Activated CD4-positive, alpha-beta T cell treated with anti-CD3 and anti-CD28 coated beads for 48 hours (primary cell): ENCODE measurements at regions not wholly inside any gene's neighbourhood (a gene's known extent, or its start where the extent isn't known, plus 50 kb on each side); places are given as distances from the start of the nearest gene placed in this dataset.

Source experiments
- DNase-seq: peaks from one replicate; pipeline ENCODE4 v3.0.0-alpha.2; 2020

GRCh38 chr1:87439821-87440220 lies 111.1 kb downstream of the LMO4 start:
- no peak for DNase-seq

GRCh38 chr1:87449348-87449963 lies 120.8 kb downstream of the LMO4 start:
- peak; percentile 33 for DNase-seq

DNA sequence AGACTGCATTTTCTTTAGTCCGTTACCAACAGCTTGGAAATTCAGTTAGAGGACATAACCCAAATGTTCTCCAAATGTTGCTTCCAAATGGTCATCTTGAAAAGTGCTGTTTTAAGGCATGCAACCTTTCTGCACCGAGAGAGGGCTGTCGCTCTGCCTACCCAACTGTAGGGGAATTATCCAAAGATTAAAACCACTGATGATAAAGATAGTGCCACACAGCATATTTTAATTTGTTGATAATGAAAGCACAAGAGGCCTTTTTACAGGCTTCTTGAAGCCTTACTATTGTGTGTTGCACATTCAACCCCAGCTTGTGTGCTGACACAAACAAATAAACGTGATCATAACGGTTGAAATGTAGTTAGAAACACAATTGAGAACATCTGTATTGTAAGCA lies 121.5 kb downstream of the LMO4 start:
- DNase-seq, result no peak

DNA sequence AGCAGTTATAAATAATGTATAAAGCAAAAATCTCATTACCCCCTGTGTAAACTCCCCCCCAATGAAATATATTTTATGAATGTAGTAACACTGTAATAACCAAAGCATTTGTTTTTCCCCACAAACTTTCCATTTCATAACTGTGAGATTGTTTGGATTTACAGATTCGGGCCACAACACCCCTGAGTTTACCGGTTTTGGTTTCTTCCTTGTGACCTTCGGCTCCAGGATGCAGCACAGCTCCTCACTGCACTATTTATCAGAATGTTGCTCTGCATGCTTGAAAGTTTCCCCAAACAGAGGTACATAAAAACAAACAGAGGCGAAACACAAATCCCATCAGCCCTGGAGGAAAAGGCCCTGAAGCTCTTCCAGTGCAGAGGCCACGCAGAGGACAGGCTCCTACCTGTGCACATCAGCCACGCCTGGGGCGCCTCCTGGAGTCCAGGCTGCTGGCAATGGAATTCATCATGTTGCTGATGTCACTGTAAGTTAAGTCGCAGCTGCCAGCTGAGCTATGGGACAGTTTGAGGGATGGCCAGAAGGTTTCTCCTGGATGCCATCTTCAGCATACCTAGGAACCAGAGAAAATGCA lies 122.0 kb downstream of the LMO4 start:
- DNase-seq, result peak; percentile 11

GRCh38 chr1:87451229-87451920 lies 122.7 kb downstream of the LMO4 start:
- no peak for DNase-seq

DNA sequence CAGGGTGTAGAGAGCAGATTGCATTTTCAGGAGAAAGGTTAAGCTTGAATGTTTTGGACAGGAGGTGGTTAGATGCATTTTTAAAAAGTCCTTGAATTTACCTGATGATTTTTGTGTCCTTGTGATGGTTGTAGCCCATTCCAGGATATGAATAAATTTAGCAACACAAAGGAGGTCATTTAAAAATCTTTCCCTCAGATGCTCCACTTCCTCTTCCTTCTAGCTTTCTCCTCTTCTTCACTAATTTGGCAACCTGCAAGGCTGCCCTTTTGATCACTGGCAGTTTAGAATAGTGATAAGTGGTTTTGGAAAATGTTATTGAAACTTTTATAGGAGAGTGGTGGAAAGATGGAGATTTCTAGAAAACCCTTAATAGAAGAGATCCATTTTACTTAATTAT lies 124.0 kb downstream of the LMO4 start:
- DNase-seq, result no peak

DNA sequence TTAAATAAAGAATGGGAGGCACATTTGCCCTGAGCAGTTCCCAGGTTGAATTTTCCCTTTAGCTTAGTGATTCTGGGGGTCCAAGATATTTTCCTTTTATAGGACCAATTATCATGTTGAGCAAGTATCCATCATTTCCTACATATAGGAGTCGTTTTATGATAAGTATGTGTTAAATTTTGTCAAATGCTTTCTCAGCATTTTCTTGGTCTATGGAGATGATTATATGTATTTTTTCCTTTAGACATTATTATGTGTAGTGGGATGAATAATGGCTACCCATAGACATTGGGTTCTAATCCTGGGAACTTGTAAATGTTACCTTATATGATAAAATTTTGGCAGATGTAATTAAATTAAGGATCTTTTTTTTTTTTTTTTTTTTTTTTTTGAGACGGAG lies 128.7 kb downstream of the LMO4 start:
- DNase-seq, result no peak

DNA sequence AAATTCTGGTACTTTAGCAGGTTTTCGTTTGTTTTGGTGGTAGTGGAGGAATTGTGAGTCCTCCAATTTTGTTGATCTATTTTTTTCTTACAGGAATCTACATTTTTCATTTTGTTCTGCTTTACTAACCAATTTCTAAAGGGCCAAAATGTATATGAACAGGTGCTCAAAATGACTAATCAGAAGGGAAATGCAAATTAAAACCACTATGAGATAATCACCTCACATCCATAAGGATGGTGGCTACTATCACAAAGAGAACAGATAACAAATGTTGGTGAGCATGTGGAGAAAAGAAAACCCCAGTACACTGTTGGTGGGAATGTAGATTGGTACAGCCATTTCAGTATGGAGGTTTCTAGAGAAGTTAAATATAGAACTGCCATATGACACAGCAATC lies 134.2 kb downstream of the LMO4 start:
- no peak for DNase-seq

DNA sequence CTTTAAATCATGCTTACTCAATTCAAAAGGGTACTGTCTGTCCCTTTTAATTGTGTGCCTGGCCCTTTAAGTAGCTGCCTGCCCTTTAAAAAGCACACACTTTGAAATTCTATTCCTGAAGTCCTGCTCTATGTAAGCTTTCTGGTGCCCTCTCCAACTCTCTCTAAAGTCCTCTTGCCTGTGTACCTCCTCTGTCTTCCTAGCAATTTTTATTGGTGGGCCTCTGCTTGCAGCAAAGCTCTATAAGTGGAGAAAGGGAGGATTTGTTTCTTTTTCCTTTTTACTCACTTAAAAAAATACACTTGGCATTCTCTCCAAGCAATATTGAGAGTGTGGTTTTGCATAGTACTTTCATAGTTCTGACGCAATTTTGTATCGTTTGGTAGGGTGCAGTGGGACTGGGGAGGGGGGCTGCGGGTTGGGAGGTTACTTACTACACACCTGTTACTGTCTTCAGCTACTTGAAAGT lies 135.4 kb downstream of the LMO4 start:
- no peak for DNase-seq

DNA sequence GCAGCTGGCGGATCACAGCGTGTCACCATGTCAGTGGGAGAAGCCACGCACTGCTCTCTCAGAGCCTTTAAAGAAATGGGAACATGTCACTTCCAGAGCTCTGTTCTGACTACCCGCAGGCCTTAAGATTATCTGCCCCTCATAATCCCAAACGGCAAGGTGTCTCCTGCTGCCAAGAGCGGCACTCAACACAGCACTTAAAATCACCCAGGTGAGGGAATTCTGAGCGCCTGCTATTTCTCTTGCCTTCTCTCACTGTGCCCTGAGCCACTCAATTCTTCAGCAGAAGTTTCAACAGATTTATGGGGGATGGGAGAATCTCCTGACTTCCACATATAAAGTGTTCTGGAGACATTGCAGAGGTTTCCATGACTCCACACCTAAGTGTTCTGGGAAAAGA lies 137.9 kb downstream of the LMO4 start:
- DNase-seq, result no peak

DNA sequence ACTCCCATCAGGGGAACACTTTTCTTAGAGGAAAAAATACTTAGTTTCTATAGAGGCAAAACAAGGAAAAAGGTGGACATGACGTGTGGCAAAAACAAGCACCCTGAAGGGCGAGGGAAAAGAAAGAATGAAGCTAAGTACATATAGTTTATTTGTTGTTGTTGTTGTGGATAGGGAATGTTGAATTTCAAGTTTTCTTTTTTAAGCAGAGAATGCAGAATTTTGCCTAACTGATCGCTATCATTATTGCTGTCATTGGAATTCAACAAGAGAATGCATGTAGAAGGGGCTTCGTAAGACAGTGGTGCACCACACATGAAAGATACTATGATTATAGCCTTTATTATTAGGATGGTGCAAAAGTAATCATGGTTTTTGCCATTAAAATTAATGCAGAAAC lies 144.0 kb downstream of the LMO4 start:
- DNase-seq, result no peak

DNA sequence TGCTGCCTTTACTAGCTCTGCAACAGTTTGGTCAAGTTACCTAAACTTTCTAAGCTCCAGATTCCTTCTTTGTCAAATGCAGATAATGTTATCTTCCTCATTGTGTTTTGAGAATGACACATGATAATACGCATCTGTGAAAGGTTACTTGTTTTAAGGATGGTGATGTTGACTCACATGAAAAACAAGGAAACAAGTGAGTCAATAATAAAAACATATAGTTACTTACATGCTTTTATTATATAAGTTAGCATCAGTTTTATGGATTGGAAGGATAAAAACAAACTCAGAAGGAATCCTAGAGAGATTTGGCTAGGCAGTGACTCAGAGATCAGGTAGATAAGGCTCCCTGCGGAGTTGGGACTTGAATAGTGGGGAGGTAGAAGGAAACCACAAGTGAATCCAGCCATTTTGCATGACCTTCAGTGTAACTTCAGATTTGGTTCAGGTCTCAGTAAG lies 144.6 kb downstream of the LMO4 start:
- no peak for DNase-seq

DNA sequence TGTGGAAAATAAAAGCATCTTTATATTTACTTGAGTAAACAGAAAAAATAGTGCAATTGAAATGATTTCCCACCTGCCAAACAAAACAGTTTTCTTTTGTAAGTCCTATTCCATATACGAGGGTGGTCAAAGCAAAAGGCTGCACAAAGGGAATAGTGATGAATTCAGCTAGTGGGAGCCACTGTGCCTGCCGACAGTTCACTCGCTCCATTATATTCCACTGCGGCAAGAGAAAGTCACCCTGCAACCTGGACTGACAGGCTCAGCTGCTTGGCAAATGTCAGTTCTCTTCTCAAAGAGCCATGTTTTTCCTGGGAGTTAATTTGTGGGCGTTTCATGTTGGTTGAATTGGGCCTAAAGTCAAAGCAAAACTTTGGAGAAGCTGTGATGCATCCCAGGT lies 145.4 kb downstream of the LMO4 start:
- no peak for DNase-seq

DNA sequence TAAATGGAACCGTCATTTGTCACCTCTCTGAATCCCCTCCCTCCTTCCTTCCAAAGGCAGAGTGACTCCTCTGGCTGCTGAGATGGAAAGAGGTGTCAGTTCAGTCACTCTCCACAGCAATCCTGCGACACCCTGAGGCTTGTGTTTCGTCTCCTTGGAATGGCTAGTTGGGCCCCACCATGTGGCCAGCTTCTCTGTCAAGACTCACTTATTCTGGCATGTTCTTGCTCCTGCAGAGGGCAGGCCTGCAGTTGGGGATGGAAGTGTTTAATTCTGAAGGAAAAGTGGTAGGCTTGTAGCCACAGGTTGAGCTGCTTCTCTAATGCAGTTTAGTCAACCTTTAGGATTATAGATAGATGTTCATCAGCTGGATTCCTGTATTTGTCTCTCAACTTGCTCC lies 149.6 kb downstream of the LMO4 start:
- DNase-seq, result no peak

DNA sequence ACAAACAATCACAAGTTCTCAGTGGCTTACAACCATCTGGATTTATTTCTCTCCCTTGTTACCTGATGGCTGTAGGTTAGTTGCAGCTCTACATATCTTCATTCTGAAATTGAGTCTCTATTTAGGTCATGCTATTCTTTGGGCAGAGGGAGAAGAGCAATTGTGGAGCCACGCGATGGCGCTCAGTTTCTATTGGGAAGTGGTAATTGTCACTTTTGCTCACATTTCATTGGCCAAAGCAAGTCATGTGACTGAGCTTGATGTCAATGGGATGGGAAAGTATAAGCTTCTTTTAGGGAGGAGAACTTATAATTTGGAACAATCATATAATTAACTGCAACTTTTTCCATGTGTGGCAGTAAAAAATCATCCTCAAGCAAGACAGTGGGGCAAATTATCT lies 166.5 kb downstream of the LMO4 start:
- no peak for DNase-seq

- DNase-seq, result no peak
Measured at GRCh38 chr1:87495870-87496269, 167.2 kb downstream of the LMO4 start.

GRCh38 chr1:87497380-87498203 lies 168.9 kb downstream of the LMO4 start:
- DNase-seq, result no peak

- no peak for DNase-seq
Measured at GRCh38 chr1:87501738-87502137, 173.1 kb downstream of the LMO4 start.

DNA sequence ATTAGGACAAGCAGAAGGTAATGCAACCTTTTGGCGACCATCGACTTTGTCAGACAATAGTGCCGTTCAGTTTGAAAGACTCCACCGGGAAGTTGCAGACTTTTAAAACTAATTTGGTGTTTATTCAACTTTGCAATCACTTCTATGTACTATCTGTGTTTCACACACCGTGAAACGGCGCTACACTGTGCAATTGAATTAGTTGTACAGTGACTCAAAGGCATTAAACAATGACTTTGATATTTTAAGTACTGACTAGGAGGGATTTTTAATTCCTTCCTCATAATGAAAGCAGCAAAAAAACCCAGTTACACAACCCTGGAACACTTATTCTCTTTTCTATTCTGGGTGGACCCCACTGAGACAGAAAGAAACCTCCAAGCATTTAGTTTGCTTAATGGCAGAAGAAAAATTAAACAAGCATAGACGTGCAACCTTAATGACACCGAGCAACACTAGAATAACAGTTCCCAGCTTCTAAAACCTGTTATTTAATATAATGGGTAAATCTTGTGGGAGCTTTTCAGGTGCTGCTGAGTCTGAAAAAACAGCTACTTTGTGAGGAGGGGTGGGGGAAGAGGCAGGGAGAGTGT lies 176.8 kb downstream of the LMO4 start:
- no peak for DNase-seq

DNA sequence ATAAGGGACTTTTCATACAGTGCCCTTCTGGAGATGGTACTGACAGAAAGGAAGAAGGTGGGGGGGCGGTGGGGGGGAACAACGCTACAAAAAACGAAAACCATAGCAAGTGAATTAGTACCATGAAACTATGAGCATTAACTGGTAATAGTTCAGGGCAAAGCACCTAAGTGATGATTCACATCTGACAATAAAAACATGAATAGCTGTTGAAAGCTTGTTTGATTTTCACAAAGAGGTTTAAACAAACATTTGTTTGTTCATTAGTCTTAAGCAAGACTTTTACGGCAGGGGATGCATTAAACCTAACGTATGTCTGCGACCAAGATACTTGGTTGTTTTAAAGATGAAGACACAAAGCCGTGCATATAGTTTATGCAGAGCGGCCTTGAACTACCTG lies 177.5 kb downstream of the LMO4 start:
- DNase-seq, result no peak

- no peak for DNase-seq
Measured at GRCh38 chr1:87508247-87508787, 179.6 kb downstream of the LMO4 start.

DNA sequence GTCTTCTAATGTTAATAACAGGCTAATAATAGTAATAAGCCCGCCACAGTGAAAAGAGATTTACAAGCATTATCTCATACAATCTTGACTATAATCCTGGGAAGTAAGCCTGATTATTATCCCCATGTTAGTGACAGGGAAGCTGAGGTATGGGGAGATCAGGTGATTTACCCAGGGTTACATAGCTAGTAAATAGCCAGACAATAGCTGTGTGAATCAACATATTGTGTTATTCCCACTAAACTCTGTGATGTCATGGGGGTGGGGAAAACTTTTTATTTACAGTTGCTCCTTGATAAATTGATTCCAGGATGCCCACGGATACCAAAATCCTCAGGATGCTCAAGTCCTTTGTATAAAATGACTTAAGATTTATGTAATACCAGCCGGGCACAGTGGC lies 181.9 kb downstream of the LMO4 start:
- no peak for DNase-seq

- DNase-seq, result no peak
Measured at GRCh38 chr1:87511449-87511848, 182.8 kb downstream of the LMO4 start.
